Heart right ventricle (tissue), 16 donors: ENCODE measurements at regions not wholly inside any gene's neighbourhood (a gene's known extent, or its start where the extent isn't known, plus 50 kb on each side); places are given as distances from the start of the nearest gene placed in this dataset.

Experiments
- ATAC-seq, 8 donors: fragments of 200-7000 bp; cut with Tn5 transposase; one replicate each; pipeline ENCODE4 v1.9.1; 2020; ENCODE audit warnings: mild to moderate bottlenecking in 8 of 8, moderate library complexity in 8 of 8, moderate number of reproducible peaks in 1 of 8
- DNase-seq, 2 donors: peaks; one replicate each; pipeline ENCODE4 v3.0.0-alpha.2; 2020
- H3K27ac ChIP-seq, 10 donors: fragments of 200-600 bp; sonication (generic) in 2 of 10; one replicate each; pipeline versions ENCODE4 v1.5.0 to v1.8.0; 2020 to 2022; ENCODE audit warnings: mild to moderate bottlenecking in 3 of 10
- H3K27me3 ChIP-seq, 7 donors: fragments of 200-600 bp; one replicate each; pipeline ENCODE4 v1.8.0; 2021 to 2022; ENCODE audit warnings: mild to moderate bottlenecking in 2 of 7
- H3K36me3 ChIP-seq, 9 donors: fragments of 200-600 bp; sonication (generic) in 1 of 9; one replicate each; pipeline versions ENCODE4 v1.5.0 to v1.8.0; 2020 to 2022; ENCODE audit warnings: mild to moderate bottlenecking in 2 of 9
- H3K4me1 ChIP-seq, 9 donors: fragments of 200-600 bp; sonication (generic) in 1 of 9; one replicate each; pipeline versions ENCODE4 v1.5.0 to v1.8.0; 2020 to 2022; ENCODE audit warnings: mild to moderate bottlenecking in 4 of 9
- H3K4me3 ChIP-seq, 10 donors: fragments of 200-600 bp; sonication (generic) in 2 of 10; one replicate each; pipeline versions ENCODE4 v1.5.0 to v1.8.0; 2020 to 2022; ENCODE audit warnings: mild to moderate bottlenecking in 7 of 10, moderate library complexity in 2 of 10
- H3K9me3 ChIP-seq, 11 donors: fragments of 200-600 bp in 10 of 11; sonication (generic) in 2 of 11; one replicate each; pipeline versions ENCODE4 v1.5.0 to v1.8.0; 2013 to 2022; ENCODE audit warnings: mild to moderate bottlenecking in 2 of 11, control low read depth in 1 of 11, moderate library complexity in 1 of 11
- CTCF ChIP-seq, 9 donors: fragments of 200-600 bp; sonication (generic) in 2 of 9; IDR thresholded peaks; one replicate each; pipeline versions ENCODE4 v1.5.0 to v1.8.0; 2021 to 2022; ENCODE audit warnings: antibody characterized with exemption in 9 of 9, mild to moderate bottlenecking in 5 of 9, moderate library complexity in 1 of 9
- WGBS, 2 donors: extraction: QIAGEN DNeasy Blood & Tissue Kit; methylation state at CpG; one replicate each; pipeline ENCODE4 v1.1.7; 2013; ENCODE audit warnings: inconsistent platforms in 1 of 2; 5-methylcytosine and 5-hydroxymethylcytosine counted together
- intact Hi-C, 10 donors: fragments of 100-400 bp; cut with DNase I; formaldehyde crosslinking; loops; one replicate each; pipeline versions ENCODE4 v1.11.1 to v1.14.2; 2022
- donor health status: Arrhythmogenic right ventricular cardiomyopathy.
- donor health status: ischemic (EF 13 %, LVEDD 7.1; RV severe dilation, severe dysfunction).
- donor health status: healthy with polysubstance abuse.
- donor health status: DM: no; HTN: yes; CAD: no.
- donor health status: DM: no; HTN: no; CAD: no.
- donor health status: ischemic (EF 25% LVEDD 6.9; RV normal size, moderate dysfunction).
- donor health status: ischemic (EF 25% LVEDD 5.7; RV mildly dilated, moderate dysfunction).
- donor health status: healthy.
- donor health status: DM: yes; HTN: yes; CAD: no.
- donor health status: Ischemic cardiomyopathy.
- donor health status: ischemic (EF 35%, LVEDD 5.7; RV mildly dilated, moderate dysfunction).
- donor health status: nonischemic (EF 11% LVEDD 7.7; RV severe dilation, severe dysfunction).
- donor health status: DM: yes; HTN: yes; CAD: no.
- donor health status: PGD.
- donor health status: ischemic (EF 29% LVEDD 5.4; RV normal size, mild dysfunction).
- donor health status: nonischemic (EF 23%, LVEDD 6.1; RV moderate dilation, normal function).

GRCh38 chr5:37889612-37890317 is 49.9 kb upstream of the GDNF start:
- H3K4me1 ChIP-seq: peaks cover 0 to 9% (median 0%) of the 10 kb centered on the region in 9 donors
- TF ChIP-seq CTCF (IDR thresholded peaks at IDR 0.05): no peak
- H3K4me3 ChIP-seq: no peak overlapping the region
- DNase-seq (no peak), ATAC-seq (no peak)
- H3K36me3 ChIP-seq: no peaks in the 10 kb centered on the region
- peaks cover 0 to 12% (median 0%) of the 10 kb centered on the region in 7 donors for H3K27me3 ChIP-seq
- 73 to 84% methylated on average over 8 of the region's 8 CpGs for WGBS, 2 donors
- intact Hi-C loops: loop anchor here in 1 of 10 donors (5.0 kb wide), 1 partner anchor 718 kb away; no protein-coding TSS in a partner anchor
- H3K27ac ChIP-seq: no peak overlapping the region
- peaks cover 0 to 7% (median 0%) of the 10 kb centered on the region in 11 donors for H3K9me3 ChIP-seq
